Activated CD4-positive, alpha-beta T cell treated with anti-CD3 and anti-CD28 coated beads, Interleukin-2, amount 10 ng/mL, durations not matched to agents 7 days and 5 days (primary cell): ENCODE measurements at regions not wholly inside any gene's neighbourhood (a gene's known extent, or its start where the extent isn't known, plus 50 kb on each side); places are given as distances from the start of the nearest gene placed in this dataset.

Source experiments
- CTCF ChIA-PET: fragments of 350-600 bp; sonication (Branson Sonifier 250); formaldehyde crosslinking; loops from one replicate; lab custom pipeline; 2021; ENCODE audit warnings: antibody characterized with exemption; lab: Charles Lee
- POLR2A ChIA-PET: fragments of 350-600 bp; sonication (Branson Sonifier 250); formaldehyde crosslinking; loops from one replicate; lab custom pipeline; 2021; ENCODE audit warnings: antibody characterized with exemption; lab: Charles Lee
- DNase-seq: peaks from one replicate; pipeline ENCODE4 v3.0.0-alpha.2; 2020
- H3K27ac Mint-ChIP-seq: one replicate; pipeline ENCODE4 v1.8.0; 2021; ENCODE audit warnings: mild to moderate bottlenecking, moderate library complexity, mixed read lengths
- H3K27me3 Mint-ChIP-seq: one replicate; pipeline ENCODE4 v1.8.0; 2021; ENCODE audit warnings: mixed read lengths
- H3K36me3 Mint-ChIP-seq: one replicate; pipeline ENCODE4 v1.8.0; 2021; ENCODE audit warnings: low read depth, mixed read lengths
- H3K4me1 Mint-ChIP-seq: one replicate; pipeline ENCODE4 v1.8.0; 2021; ENCODE audit warnings: mixed read lengths
- H3K4me3 Mint-ChIP-seq: one replicate; pipeline ENCODE4 v1.8.0; 2021; ENCODE audit warnings: mild to moderate bottlenecking, moderate library complexity, mixed read lengths
- H3K9me3 Mint-ChIP-seq: one replicate; pipeline ENCODE4 v1.8.0; 2021; ENCODE audit warnings: mixed read lengths

DNA sequence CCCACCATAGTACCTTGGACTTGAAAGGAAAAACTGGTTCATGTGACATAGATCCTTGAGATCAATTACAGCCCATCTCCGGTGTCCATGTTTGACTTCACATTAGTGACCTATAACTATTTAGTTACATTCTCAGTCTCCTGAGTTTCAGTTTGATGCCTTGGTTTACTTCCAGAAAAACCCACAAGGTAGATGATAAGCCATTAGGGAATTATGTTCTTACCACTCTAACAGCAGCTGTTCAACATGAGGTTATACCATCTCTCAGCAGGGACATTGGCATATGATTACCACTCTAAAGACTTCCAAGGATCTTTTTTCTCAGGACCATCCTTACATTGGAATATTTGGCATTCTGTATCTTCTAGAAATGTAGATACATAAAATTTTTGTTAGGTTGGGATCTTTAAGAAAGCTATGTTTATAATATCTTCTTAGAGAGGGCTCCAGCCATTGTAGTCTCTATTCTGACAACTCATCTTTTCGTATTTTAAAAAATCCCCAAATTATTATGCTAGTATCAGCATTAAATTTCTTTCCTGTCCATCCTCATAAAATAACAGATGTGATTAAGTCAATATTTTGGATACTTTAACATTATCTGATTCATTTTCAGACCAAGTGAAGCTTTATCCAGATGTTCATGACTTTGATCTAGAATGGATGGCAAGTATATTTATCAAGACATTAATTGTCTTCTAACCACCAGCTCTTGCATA lies 258.9 kb downstream of the RDH14 start:
- no peaks in the 10 kb centered on the region for H3K4me1 Mint-ChIP-seq
- ChIA-PET POLR2A (no interaction called here), CTCF (no interaction called here)
- no peaks in the 10 kb centered on the region for H3K9me3 Mint-ChIP-seq
- H3K27me3 Mint-ChIP-seq: no peaks in the 10 kb centered on the region
- H3K4me3 Mint-ChIP-seq: no peak overlapping the region
- H3K36me3 Mint-ChIP-seq: no peaks in the 10 kb centered on the region
- no peak for DNase-seq
- H3K27ac Mint-ChIP-seq: no peak overlapping the region

DNA sequence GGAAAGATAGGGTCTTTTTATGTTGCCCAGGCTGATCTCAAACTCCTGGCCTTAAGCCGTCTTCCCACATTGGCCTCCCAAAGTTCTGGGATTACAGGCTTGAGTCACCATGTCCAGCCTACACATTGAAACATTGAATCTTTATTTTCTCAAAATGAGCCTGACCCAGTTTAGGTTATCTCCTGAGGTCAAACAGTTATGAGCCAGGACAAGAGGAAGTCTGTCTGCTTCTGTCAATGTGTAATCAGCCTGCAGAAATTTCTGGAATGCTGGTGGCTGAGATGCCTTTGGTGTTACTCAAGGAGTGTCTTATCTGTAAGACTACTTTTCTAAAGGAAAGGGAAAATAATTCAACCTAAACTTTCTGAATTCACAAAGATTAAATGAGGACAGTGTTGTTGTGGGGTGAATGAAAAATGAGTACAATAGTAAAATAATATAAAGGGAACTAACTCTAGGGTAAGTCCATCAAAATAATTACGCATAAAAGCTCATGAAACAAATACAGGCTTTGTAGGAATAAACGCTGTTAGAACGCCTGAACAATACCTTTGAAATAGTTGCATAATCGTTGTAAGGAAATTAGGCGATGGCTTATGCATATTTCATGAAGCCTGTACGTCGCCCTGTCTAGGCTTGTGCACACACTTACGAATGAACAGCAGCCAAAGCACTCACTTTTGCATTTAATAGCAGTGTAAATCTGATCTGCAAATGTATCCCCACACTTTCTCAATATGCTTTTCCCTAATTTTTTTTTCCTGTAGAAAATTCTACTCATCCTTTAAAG lies 260.8 kb downstream of the RDH14 start:
- CTCF ChIA-PET: no interaction called here
- no peak overlapping the region for H3K27ac Mint-ChIP-seq
- no peaks in the 10 kb centered on the region for H3K9me3 Mint-ChIP-seq
- H3K4me3 Mint-ChIP-seq: no peak overlapping the region
- H3K36me3 Mint-ChIP-seq: no peaks in the 10 kb centered on the region
- no peaks in the 10 kb centered on the region for H3K27me3 Mint-ChIP-seq
- H3K4me1 Mint-ChIP-seq: no peaks in the 10 kb centered on the region
- POLR2A ChIA-PET: no interaction called here
- no peak for DNase-seq

DNA sequence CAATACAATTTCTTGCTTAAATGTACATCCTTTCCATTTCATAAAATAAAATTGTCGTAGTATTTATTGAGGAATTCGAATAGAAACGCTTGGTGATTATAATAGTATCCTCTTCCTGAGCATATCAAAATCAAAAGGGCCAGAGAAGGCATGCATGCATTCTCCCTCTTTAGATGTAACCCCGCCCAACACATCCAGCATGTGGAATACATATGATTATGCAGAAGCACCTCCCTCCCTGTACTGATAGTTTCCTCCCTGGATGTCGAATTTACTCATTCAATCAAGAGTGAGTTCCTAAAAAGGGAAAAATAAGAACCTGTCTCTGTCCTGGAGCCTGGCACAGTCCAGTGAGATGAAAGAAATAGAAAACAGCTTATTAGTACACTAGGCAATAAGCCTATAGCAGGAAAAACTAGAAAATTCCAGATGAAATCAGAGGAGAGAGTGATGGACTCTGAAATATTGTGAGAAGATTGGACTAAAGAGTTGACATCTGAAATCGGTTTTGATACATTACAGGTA lies 262.9 kb downstream of the RDH14 start:
- ChIA-PET POLR2A (no interaction called here), CTCF (no interaction called here)
- no peaks in the 10 kb centered on the region for H3K4me1 Mint-ChIP-seq
- H3K36me3 Mint-ChIP-seq: no peaks in the 10 kb centered on the region
- no peak overlapping the region for H3K27ac Mint-ChIP-seq
- H3K9me3 Mint-ChIP-seq: no peaks in the 10 kb centered on the region
- no peaks in the 10 kb centered on the region for H3K27me3 Mint-ChIP-seq
- no peak overlapping the region for H3K4me3 Mint-ChIP-seq
- no peak for DNase-seq

DNA sequence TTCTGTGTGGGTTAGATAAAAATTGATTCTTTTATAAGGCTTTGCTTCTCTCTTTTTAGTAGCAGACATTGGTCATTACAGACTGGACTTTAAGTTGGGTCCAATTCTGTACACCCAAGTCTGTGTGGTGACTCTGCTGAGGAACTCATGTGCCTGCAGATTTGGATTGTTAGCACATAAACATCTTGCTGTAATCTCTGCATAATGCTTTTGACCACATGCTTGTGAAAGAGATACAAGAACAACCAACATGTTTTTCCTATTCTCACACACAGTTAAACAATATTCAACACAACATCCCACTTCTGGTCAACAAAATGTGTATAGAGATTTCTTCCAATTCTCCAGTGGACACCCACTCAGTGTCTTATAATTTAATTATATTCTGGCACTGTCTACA lies 270.1 kb downstream of the RDH14 start:
- no peaks in the 10 kb centered on the region for H3K4me1 Mint-ChIP-seq
- CTCF ChIA-PET: no interaction called here
- no peak overlapping the region for H3K27ac Mint-ChIP-seq
- POLR2A ChIA-PET: no interaction called here
- DNase-seq: no peak
- H3K4me3 Mint-ChIP-seq: no peak overlapping the region
- H3K36me3 Mint-ChIP-seq: no peaks in the 10 kb centered on the region
- H3K9me3 Mint-ChIP-seq: no peaks in the 10 kb centered on the region
- no peaks in the 10 kb centered on the region for H3K27me3 Mint-ChIP-seq

DNA sequence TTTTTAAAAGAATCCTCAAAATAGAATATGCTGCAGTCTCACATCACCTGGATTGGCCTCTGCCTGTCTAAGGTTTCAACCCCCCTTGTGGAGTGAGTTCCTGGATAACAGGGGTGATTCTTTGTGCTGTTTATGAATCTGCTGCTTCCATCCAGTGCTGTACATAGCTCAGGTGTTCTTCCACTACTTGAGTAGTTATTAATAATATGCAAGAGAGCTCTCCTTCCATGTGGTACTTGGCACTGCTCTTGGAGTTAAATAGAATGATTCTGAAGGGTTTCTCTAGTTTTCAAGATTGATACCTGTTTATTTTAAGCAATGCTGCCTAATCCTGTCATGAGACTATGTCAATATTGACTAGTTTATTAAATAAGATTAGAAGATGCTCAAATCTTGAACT lies 273.6 kb downstream of the RDH14 start:
- Mint-ChIP-seq H3K4me3 (no peak overlapping the region), H3K27me3 (no peaks in the 10 kb centered on the region), H3K27ac (no peak overlapping the region), H3K36me3 (no peaks in the 10 kb centered on the region), H3K4me1 (no peaks in the 10 kb centered on the region), H3K9me3 (peaks cover 3% of the 10 kb centered on the region)
- no peak for DNase-seq
- ChIA-PET CTCF (no interaction called here), POLR2A (no interaction called here)

DNA sequence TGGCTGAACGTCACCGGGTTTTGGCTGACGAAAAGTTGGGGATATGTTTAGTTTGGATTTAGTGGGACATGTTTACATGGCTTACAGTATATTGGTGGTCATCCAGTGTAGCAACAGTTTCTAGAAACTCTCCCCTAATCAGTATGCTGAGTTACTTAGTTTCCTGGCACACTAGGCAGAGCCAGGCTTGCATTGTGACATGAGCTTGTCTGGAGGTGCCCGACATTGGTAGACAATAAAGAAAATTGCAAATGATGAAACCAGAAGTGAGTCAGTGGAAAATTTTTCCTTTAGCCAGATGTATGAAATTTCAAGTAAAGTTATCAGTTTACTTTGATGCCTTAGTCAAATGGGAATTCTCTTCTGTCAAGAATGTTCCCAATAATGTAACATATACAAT lies 276.1 kb downstream of the RDH14 start:
- no peaks in the 10 kb centered on the region for H3K36me3 Mint-ChIP-seq
- H3K27ac Mint-ChIP-seq: no peak overlapping the region
- no peaks in the 10 kb centered on the region for H3K27me3 Mint-ChIP-seq
- no peak for DNase-seq
- POLR2A ChIA-PET: no interaction called here
- no peak overlapping the region for H3K4me3 Mint-ChIP-seq
- CTCF ChIA-PET: no interaction called here
- peaks cover 3% of the 10 kb centered on the region for H3K9me3 Mint-ChIP-seq
- H3K4me1 Mint-ChIP-seq: no peaks in the 10 kb centered on the region

DNA sequence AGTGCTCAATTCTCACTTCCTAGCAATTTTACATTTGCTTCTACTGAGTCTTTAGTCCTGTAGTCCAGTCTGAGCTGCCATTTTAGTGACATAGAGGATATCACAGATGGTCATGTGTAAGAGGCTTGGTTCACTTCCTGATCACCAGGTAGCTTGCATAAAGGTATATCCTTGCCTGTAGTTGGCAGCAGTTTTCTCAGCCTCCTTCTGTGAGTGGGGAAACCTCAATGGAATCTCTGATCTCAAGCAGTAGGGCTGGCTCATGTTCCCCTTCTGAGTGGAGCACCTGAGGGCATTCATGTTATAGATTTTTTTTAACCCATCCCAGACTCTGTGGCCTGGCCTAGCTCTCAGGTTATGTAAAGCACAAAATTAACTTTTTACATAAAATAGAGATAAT lies 278.4 kb downstream of the RDH14 start:
- DNase-seq: no peak

DNA sequence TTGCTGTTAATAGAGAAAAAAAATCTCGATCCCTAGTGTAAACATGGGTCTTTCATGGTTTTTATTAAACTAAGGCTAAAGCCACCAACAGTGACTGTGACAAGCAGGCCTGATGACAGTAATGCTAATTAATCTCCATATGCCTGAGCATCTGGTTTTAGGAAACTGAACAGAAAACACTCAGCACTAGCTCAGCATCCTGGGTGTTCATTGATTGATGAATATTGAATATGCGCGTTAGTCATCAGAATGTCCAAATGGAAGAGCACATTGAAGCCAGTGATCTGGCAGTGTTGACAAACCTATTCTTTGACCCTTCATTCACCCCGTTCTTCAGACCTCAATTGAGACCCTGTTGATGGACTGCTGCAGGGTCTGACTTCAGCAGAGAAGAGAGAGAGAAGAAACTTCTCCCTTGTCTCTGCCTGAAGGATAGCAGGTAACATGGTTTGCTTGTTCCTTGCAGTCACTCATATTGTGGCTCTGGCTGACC lies 283.8 kb downstream of the RDH14 start:
- Mint-ChIP-seq H3K36me3 (no peaks in the 10 kb centered on the region), H3K27me3 (no peaks in the 10 kb centered on the region)

More for the DNA sequence above, 278.4 kb downstream of the RDH14 start:
- CTCF ChIA-PET: no interaction called here
- H3K27ac Mint-ChIP-seq: no peak overlapping the region
- H3K4me1 Mint-ChIP-seq: no peaks in the 10 kb centered on the region
- no peaks in the 10 kb centered on the region for H3K27me3 Mint-ChIP-seq
- H3K4me3 Mint-ChIP-seq: no peak overlapping the region
- POLR2A ChIA-PET: no interaction called here
- H3K9me3 Mint-ChIP-seq: peaks cover 3% of the 10 kb centered on the region
- no peaks in the 10 kb centered on the region for H3K36me3 Mint-ChIP-seq

DNA sequence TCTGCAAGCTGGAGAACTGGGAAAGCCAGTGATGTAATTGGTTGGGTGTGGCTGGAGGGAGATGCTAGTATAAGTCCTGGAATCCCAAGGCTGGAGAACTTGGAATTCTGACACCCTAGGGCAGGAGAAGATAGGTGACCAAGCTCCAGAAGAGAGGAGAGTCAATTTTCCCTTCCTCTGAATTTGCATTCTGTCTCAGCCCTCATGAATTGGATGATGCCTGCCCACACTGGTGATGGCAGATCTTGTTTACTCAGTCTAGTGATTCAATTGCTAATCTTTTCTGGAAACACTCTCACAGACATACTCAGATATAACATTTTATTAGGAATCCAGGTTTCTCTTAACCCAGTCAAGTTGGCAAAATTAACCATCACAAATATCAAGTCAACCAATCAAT lies 287.2 kb downstream of the RDH14 start:
- ChIA-PET CTCF (no interaction called here), POLR2A (no interaction called here)
- Mint-ChIP-seq H3K27ac (no peak overlapping the region), H3K36me3 (no peaks in the 10 kb centered on the region), H3K4me1 (no peaks in the 10 kb centered on the region), H3K9me3 (no peaks in the 10 kb centered on the region), H3K4me3 (no peak overlapping the region), H3K27me3 (no peaks in the 10 kb centered on the region)
- DNase-seq: no peak

More for the DNA sequence above, 283.8 kb downstream of the RDH14 start:
- H3K4me3 Mint-ChIP-seq: no peak overlapping the region
- POLR2A ChIA-PET: no interaction called here
- H3K4me1 Mint-ChIP-seq: no peaks in the 10 kb centered on the region
- CTCF ChIA-PET: no interaction called here
- no peaks in the 10 kb centered on the region for H3K9me3 Mint-ChIP-seq
- DNase-seq: no peak
- H3K27ac Mint-ChIP-seq: no peak overlapping the region

DNA sequence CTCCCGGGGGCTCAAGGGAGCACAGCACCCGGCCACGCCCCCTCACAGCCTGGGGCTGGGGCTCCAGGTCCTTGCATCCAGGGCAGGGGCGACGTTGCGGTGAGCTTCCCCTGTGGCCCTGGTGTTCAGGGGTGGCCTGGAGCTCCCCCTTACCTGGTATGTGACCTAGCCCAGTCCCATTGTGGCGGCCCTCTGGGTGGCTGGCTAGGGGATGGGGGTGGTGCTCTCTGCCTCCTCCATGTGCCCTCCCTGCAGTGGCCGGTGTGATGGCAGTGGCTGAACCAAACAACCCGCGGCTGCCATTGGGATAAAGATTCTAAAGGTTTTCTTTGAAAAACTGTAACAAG lies 288.3 kb downstream of the RDH14 start:
- POLR2A ChIA-PET: no interaction called here
- Mint-ChIP-seq H3K27me3 (no peaks in the 10 kb centered on the region), H3K4me3 (no peak overlapping the region), H3K27ac (no peak overlapping the region), H3K4me1 (no peaks in the 10 kb centered on the region), H3K9me3 (no peaks in the 10 kb centered on the region), H3K36me3 (no peaks in the 10 kb centered on the region)
- DNase-seq: no peak
- CTCF ChIA-PET: no interaction called here

DNA sequence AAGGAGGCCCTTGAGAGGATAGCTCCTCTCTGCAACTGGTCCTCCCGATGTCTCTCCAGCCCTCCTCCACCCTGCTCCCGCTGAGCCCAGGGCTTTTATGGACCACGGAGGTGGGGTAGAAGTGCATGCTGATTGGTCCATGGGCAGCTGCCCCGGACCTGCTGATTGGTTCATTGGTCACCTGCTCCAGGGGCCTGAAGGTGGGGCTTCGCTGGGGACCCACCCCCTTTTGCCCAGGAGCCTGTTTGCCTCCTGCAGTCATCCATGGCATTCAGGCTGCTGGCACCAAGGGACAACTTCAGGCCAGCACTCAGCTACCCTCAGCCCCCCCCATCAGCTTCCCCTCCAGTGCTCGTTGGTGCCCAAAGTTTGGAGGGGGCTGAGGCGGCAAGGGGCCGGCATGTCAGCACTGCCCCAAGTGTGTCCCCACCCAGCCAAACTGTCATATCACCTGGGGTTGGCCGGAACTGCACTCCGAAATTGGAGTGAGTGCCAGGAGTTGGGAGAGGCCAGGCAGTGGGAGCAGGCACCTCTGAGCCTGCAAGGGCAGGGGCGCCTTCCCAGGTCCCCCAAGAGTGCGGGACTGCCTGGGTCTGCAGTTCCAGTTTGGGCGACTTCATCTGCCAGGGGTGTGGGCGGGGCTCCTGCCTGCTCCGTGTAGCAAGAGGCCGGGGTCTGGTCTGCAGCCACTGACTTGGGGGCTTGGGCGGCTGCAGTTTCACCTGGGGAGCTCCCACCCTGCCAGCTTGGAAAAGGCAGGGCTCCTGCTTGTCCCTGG lies 288.9 kb downstream of the RDH14 start:
- Mint-ChIP-seq H3K27me3 (no peaks in the 10 kb centered on the region), H3K27ac (no peak overlapping the region), H3K4me3 (no peak overlapping the region), H3K9me3 (no peaks in the 10 kb centered on the region), H3K36me3 (no peaks in the 10 kb centered on the region), H3K4me1 (no peaks in the 10 kb centered on the region)
- ChIA-PET POLR2A (no interaction called here), CTCF (no interaction called here)
- no peak for DNase-seq

DNA sequence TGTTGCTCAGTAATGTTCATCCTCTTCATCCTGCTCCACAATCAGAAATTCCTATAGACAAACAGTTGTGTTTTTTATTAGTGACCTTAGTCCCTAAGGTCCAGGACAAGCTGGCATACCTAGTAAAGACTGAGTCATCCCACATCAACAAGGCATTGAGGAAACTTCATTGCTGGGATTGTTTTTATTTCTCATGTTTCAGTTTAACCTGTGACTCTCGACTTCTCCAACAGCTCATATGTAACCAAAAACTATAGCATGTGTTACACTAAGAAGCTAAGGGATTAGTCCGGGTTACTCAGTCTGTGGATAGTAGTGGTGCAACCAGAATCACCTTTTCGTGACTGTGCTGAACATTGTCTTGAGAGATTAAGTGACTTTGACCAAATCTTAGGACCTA lies 292.1 kb downstream of the RDH14 start:
- ChIA-PET CTCF (no interaction called here), POLR2A (no interaction called here)
- H3K4me1 Mint-ChIP-seq: no peaks in the 10 kb centered on the region
- DNase-seq: no peak
- H3K9me3 Mint-ChIP-seq: no peaks in the 10 kb centered on the region
- H3K27ac Mint-ChIP-seq: no peak overlapping the region
- no peaks in the 10 kb centered on the region for H3K36me3 Mint-ChIP-seq
- no peak overlapping the region for H3K4me3 Mint-ChIP-seq
- H3K27me3 Mint-ChIP-seq: no peaks in the 10 kb centered on the region

DNA sequence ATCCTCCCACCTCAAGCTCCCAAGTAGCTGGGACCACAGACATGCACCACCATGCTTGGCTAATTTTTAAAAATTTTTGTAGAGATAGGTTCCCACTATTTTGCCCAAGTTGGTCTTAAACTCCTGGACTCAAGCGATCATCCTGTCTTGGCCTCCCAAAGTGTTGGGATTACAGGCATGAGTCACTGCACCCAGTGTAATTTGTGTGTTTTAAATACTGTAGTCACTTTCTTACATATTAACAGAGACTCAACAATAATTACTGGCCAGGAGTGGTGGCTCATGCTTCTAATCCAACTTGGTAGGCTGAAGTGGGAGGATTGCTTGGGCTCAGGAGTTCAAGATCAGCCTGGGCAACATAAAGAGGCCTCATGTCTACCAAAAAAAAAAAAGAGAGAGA lies 293.0 kb downstream of the RDH14 start:
- H3K27me3 Mint-ChIP-seq: no peaks in the 10 kb centered on the region
- H3K4me3 Mint-ChIP-seq: no peak overlapping the region
- ChIA-PET CTCF (no interaction called here), POLR2A (no interaction called here)
- DNase-seq: no peak
- H3K9me3 Mint-ChIP-seq: no peaks in the 10 kb centered on the region
- H3K36me3 Mint-ChIP-seq: no peaks in the 10 kb centered on the region
- H3K27ac Mint-ChIP-seq: no peak overlapping the region
- no peaks in the 10 kb centered on the region for H3K4me1 Mint-ChIP-seq
